HG02885 (cell line): ENCODE measurements at regions not wholly inside any gene's neighbourhood (a gene's known extent, or its start where the extent isn't known, plus 50 kb on each side); places are given as distances from the start of the nearest gene placed in this dataset.

ENCODE experiments used
- ATAC-seq: cut with Tn5 transposase; IDR thresholded peaks from one replicate; pipeline ENCODE4 v1.9.1; 2021; ENCODE audit warnings: mild to moderate bottlenecking; ENCODE audit not compliant: unreplicated experiment, poor library complexity

GRCh38 chr5:93130624-93131490 is 450.2 kb downstream of the NR2F1-AS1 start:
- ATAC-seq = no peak

GRCh38 chr5:93126634-93127033 is 454.4 kb downstream of the NR2F1-AS1 start:
- no peak for ATAC-seq

GRCh38 chr5:93123127-93123526 is 457.9 kb downstream of the NR2F1-AS1 start:
- no peak for ATAC-seq

GRCh38 chr5:93122446-93122845 is 458.6 kb downstream of the NR2F1-AS1 start:
- no peak for ATAC-seq

GRCh38 chr5:93120771-93121170 is 460.2 kb downstream of the NR2F1-AS1 start:
- no peak for ATAC-seq

GRCh38 chr5:93120051-93120450 is 461.0 kb downstream of the NR2F1-AS1 start:
- no peak for ATAC-seq

- no peak for ATAC-seq
These were observed 463.1 kb downstream of the NR2F1-AS1 start for GRCh38 chr5:93117751-93118531.

GRCh38 chr5:93107805-93108520 is 473.1 kb downstream of the NR2F1-AS1 start:
- ATAC-seq = no peak

- no peak for ATAC-seq
These were observed 473.9 kb downstream of the NR2F1-AS1 start for GRCh38 chr5:93107141-93107540.

GRCh38 chr5:93101661-93102060 is 479.4 kb downstream of the NR2F1-AS1 start:
- no peak for ATAC-seq

GRCh38 chr5:93100976-93101375 is 480.0 kb downstream of the NR2F1-AS1 start:
- ATAC-seq = no peak

GRCh38 chr5:93100428-93100827 is 480.6 kb downstream of the NR2F1-AS1 start:
- ATAC-seq = no peak

- no peak for ATAC-seq
These were observed 481.1 kb downstream of the NR2F1-AS1 start for GRCh38 chr5:93099902-93100347.

GRCh38 chr5:93096561-93096960 is 484.5 kb downstream of the NR2F1-AS1 start:
- no peak for ATAC-seq

- no peak for ATAC-seq
These were observed 488.5 kb downstream of the NR2F1-AS1 start for GRCh38 chr5:93092349-93093105.

GRCh38 chr5:93090698-93091097 is 490.3 kb downstream of the NR2F1-AS1 start:
- no peak for ATAC-seq

- no peak for ATAC-seq
These were observed 492.2 kb downstream of the NR2F1-AS1 start for GRCh38 chr5:93088592-93089389.

- no peak for ATAC-seq
These were observed 493.7 kb downstream of the NR2F1-AS1 start for GRCh38 chr5:93087326-93087725.

- ATAC-seq = no peak
These were observed 498.0 kb downstream of the NR2F1-AS1 start for GRCh38 chr5:93082981-93083380.
